ENCODE measurements at regions not wholly inside any gene's neighbourhood (a gene's known extent, or its start where the extent isn't known, plus 50 kb on each side); places are given as distances from the start of the nearest gene placed in this dataset.
"Not testable (repeated sequence)": the region's sequence is repeated elsewhere in the genome, so short reads cannot be mapped to it uniquely, and the experiment has no call there.

DNA sequence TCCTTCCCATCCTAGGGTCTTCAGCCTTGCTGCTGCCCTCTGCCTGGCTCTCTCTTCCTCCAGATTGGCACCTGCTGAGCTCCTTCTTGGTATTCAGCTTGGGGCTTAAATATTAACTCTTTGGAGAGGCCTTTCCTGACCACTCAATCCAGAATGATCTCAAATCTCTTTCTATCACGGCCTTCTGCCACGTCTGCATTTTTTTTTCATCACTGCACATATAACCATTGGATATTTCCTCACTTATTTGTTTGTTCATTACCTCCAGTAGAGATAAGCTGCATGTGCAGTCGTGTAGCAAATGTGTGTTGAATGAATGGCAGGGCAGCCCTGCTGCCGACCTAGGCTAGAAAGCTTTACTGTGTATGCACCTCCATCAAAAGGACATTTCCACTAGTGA is 51.6 kb upstream of the MPP7 start:
- DNase-seq (ENCODE audit: low read depth): no peak

DNA sequence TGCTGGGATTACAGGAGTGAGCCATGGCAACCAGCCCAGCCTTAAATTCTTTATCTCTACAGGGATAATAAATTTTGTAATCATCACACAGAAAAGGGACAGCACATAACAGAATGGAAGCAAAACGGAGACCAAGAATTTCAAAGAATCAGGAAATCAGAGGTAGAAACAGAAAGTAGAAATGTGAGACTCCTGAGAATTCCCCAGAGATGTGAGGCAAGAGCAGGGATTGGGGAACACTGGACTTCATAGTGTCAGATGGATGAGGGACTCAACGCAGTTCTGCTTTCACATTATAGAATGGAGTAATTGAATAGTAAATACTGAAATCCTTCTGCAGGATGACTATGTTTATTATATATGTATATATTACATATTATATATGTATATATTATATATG is 52.5 kb upstream of the MPP7 start:
- no peak for DNase-seq (ENCODE audit: low read depth)

GRCh38 chr10:28359334-28359733 is 56.5 kb upstream of the MPP7 start:
- no peak for DNase-seq (ENCODE audit: low read depth)

DNA sequence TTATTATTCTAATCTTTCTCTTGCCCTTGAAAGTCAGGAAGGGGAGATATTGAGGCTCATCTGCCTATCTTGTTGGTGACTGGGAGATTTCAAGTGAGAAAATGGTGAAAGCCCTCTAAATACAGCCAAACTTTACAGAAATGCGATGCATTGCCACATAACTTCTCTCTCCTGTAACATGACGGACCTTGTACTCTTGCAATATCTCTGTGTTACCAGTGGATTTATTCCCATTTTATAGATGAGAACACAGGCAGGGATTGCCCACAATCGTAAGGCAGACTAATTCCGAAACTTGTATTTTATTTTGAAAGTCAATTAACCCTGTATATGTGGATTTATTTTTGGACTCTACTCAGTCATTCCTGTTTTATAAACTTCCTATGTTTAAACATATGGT is 57.3 kb upstream of the MPP7 start:
- DNase-seq (ENCODE audit: low read depth): no peak

GRCh38 chr10:28363376-28363775 is 60.5 kb upstream of the MPP7 start:
- DNase-seq (ENCODE audit: low read depth): no peak

GRCh38 chr10:28365840-28366239 is 63.0 kb upstream of the MPP7 start:
- DNase-seq (ENCODE audit: low read depth): no peak

GRCh38 chr10:28366994-28367393 is 64.1 kb upstream of the MPP7 start:
- no peak for DNase-seq (ENCODE audit: low read depth)

GRCh38 chr10:28367413-28367812 is 64.5 kb upstream of the MPP7 start:
- DNase-seq (ENCODE audit: low read depth): no peak

DNA sequence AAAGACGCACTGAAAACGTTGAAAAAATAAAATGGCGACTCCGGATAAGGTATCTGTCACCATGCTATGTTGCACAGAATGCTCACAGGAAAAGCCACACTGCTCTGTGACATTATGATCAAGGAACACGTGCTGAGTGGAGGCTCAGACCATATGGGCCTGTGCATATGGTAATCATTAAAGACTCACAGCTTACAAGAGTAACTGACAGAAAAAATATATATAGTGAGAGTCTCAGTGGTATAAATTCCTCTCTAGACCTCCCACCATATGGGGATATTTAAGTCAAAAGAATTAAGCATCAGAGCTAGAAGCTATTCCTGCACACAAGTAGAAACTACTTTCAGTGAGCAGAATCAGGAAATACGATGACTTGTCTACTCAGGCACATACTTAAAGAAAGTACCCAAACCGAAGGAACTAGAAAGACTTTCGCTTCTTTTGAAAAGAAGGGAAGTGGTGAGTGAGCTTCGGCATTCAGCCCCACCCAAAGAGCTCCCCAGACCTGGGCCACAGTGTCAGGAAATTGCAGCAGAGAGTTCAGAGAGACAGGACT is 65.1 kb upstream of the MPP7 start:
- DNase-seq (ENCODE audit: low read depth): peak; percentile 35

GRCh38 chr10:28370107-28370835 is 67.4 kb upstream of the MPP7 start:
- DNase-seq (ENCODE audit: low read depth): no peak

DNA sequence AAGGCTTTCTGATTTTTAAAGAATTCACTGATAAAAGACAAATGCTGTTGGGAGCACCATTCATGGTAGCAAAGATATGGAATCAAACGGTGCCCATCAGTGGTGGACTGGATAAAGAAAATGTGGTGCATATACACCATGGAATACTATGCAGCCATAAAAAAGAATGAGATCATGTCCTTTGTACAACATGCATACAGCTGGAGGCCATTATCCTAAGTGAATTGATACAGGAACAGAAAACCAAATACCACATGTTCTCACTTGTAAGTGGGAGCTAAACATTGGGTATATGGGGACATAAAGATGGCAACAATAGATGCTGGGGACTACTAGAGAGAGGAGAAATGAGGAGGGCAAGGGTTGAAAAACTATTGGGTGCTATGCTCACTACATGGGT is 68.8 kb upstream of the MPP7 start:
- DNase-seq (ENCODE audit: low read depth): not testable (repeated sequence)

DNA sequence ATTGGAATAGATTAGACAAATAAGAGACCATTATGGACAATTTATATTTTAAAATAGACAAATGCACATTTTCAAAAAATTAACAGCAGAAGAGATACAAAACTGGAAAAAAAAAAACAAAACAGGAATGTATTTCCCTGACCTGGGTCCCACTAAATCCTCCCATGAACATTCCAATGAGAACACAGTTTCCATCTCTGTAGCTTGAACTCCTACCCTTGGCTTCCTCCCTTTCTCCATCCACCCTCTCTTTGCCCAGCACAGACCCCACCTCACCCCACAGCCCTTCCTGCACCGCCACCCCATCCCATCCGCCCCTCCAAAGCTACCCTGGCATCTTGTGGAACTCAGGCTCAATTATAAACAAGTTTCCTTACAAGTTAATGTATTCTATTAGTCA is 71.2 kb upstream of the MPP7 start:
- no peak for DNase-seq (ENCODE audit: low read depth)

- no peak for DNase-seq (ENCODE audit: low read depth)
These were observed 72.8 kb upstream of the MPP7 start for GRCh38 chr10:28375399-28376354.

GRCh38 chr10:28378986-28379585 is 76.2 kb upstream of the MPP7 start:
- DNase-seq (ENCODE audit: low read depth): no peak

DNA sequence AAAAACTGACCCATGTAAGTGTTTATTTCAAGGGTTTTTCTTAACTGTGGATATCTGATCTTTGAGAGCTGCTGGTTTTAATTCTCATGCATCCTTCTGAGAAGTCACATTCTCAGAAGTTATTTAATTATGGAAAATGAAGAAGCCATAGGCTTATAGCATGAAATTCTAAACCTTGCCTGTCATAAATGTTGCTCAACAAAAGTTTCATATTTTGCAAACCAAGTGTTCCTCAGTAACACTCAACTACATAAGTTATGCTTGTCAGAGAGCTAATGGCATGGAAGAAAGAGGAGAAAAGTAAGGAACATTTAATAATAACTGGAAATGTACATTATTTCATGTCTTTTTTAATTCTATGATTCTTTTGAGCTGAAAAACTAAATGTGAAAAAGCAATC is 78.6 kb upstream of the MPP7 start:
- DNase-seq (ENCODE audit: low read depth): no peak

DNA sequence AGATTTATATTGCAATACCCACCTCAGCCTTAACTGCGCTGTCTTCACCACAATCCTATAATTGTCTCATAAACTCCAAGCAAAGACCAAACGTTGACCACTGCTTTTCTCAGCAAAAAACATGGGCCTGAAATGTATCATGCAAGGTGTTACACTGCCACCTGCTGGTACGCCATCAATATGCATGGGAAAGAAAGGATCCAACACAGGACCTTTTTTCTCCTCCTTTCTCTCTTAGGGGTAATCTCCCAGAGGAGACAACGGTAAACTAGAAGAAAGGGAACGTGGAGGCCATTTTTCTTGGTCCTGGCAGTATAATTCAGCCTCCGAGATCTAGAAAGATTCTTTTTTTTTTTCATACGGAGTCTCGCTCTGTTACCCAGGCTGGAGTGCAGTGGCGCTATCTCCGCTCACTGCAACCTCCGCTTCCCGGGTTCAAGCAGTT is 79.1 kb upstream of the MPP7 start:
- DNase-seq (ENCODE audit: low read depth): peak; percentile 73

- DNase-seq (ENCODE audit: low read depth): no peak
These were observed 79.8 kb upstream of the MPP7 start for GRCh38 chr10:28382525-28383269.

GRCh38 chr10:28384557-28384956 is 81.7 kb upstream of the MPP7 start:
- DNase-seq (ENCODE audit: low read depth): no peak

GRCh38 chr10:28385748-28386502 is 83.1 kb upstream of the MPP7 start:
- no peak for DNase-seq (ENCODE audit: low read depth)

GRCh38 chr10:28386503-28386868 is 83.6 kb upstream of the MPP7 start:
- no peak for DNase-seq (ENCODE audit: low read depth)

DNA sequence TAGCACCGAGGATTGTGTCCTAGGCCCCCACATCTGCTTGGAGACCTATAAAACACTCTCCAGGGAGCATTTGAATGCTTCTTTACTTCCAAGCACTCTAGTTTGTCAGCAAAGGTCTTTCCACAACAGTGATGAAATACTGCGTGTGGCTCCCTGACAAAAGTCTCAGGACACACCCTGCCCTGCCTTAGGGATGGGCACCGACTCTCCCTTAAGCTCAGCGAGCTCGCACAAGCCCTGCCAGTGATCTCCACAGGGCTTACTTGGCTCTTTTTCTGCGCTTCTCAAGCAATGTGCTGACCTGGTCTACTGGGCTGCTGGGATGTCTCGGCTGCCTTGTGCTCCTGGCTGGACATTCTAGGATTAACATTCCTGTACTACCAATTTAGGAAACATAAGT is 84.3 kb upstream of the MPP7 start:
- no peak for DNase-seq (ENCODE audit: low read depth)

All from activated T-cell treated with anti-CD3 and anti-CD28 coated beads for 48 hours (primary cell).